Common myeloid progenitor, CD34-positive (primary cell): ENCODE measurements at regions not wholly inside any gene's neighbourhood (a gene's known extent, or its start where the extent isn't known, plus 50 kb on each side); places are given as distances from the start of the nearest gene placed in this dataset.

ENCODE experiments used
- CTCF ChIA-PET: fragments of 350-600 bp; sonication (Branson Sonifier 250); formaldehyde crosslinking; loops from one replicate; lab custom pipeline; 2021; ENCODE audit warnings: antibody characterized with exemption; lab: Charles Lee
- POLR2A ChIA-PET: fragments of 350-600 bp; sonication (Branson Sonifier 250); formaldehyde crosslinking; loops from one replicate; lab custom pipeline; 2021; ENCODE audit warnings: antibody characterized with exemption; lab: Charles Lee
- DNase-seq, 3 donors: peaks; one replicate each; pipeline versions ENCODE4 v3.0.0 to v3.0.0-alpha.2; 2013
- H3K27ac ChIP-seq, 2 experiments: 1 replicate in 1 of 2; 2 replicates in 1 of 2; pipeline ENCODE4 v1.7.0; 2013; ENCODE audit warnings: inconsistent platforms in 2 of 2, low read length in 2 of 2, mild to moderate bottlenecking in 2 of 2, low read depth in 1 of 2, moderate library complexity in 1 of 2; ENCODE audit not compliant: severe bottlenecking in 2 of 2, insufficient read depth in 1 of 2, poor library complexity in 1 of 2
- H3K27me3 ChIP-seq, 5 experiments: replicated peaks in 2 of 5; 1 replicate in 3 of 5; 2 replicates in 2 of 5; pipeline versions ENCODE4 v1.6.1 to v1.7.0; 2013; ENCODE audit warnings: low read length in 4 of 5, mild to moderate bottlenecking in 2 of 5, moderate library complexity in 2 of 5, inconsistent platforms in 1 of 5; ENCODE audit not compliant: insufficient read depth in 5 of 5, control insufficient read depth in 4 of 5
- H3K36me3 ChIP-seq, 4 experiments: 1 replicate in 2 of 4; 2 replicates in 2 of 4; pipeline versions ENCODE4 v1.6.1 to v1.7.0; 2013; ENCODE audit warnings: low read length in 3 of 4, control low read depth in 1 of 4, mild to moderate bottlenecking in 1 of 4; ENCODE audit not compliant: control insufficient read depth in 4 of 4, insufficient read depth in 4 of 4
- H3K4me1 ChIP-seq, 4 experiments: 1 replicate in 3 of 4; 2 replicates in 1 of 4; pipeline versions ENCODE4 v1.6.1 to v1.7.1; 2013; ENCODE audit warnings: low read length in 3 of 4, mild to moderate bottlenecking in 3 of 4, control low read depth in 1 of 4, inconsistent platforms in 1 of 4, moderate library complexity in 1 of 4; ENCODE audit not compliant: control insufficient read depth in 4 of 4, insufficient read depth in 4 of 4; ENCODE audit errors: control extremely low read depth in 1 of 4
- H3K4me3 ChIP-seq, 7 experiments: 1 replicate in 4 of 7; 2 replicates in 3 of 7; pipeline versions ENCODE4 v1.5.1 to v1.7.0; 2013; ENCODE audit warnings: mild to moderate bottlenecking in 7 of 7, low read length in 6 of 7, moderate library complexity in 6 of 7, inconsistent platforms in 2 of 7, low read depth in 2 of 7, control low read depth in 1 of 7; ENCODE audit not compliant: insufficient read depth in 4 of 7, control insufficient read depth in 1 of 7; ENCODE audit errors: extremely low read depth in 1 of 7
- H3K9me3 ChIP-seq, 5 experiments: 1 replicate in 4 of 5; 2 replicates in 1 of 5; pipeline versions ENCODE4 v1.6.1 to v1.7.1; 2013; ENCODE audit warnings: low read length in 4 of 5, mild to moderate bottlenecking in 2 of 5, inconsistent platforms in 1 of 5, low read depth in 1 of 5, moderate library complexity in 1 of 5; ENCODE audit not compliant: control insufficient read depth in 4 of 5, insufficient read depth in 2 of 5; ENCODE audit errors: control extremely low read depth in 1 of 5
- WGBS: methylation state at CpG from one replicate; pipeline ENCODE4 v1.1.5; 2013; ENCODE audit not compliant: insufficient coverage; 5-methylcytosine and 5-hydroxymethylcytosine counted together

DNA sequence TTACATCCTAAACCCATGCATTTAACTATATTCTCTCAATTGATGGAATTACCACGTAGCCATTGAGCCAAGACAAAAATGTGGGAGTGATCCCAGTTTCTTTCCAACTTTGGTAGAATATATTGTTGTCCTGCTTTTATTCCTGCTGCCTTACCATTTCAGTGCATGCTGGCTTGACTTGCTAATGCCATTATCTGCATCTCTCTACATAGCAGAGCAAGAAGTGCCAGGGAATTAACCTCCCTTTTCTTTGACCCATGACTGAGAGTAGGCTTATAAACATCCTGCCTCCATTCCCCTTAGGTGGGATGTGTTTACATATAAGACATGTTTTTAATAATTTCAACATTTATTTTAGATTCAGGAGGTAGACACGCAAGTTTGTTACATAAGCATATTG lies 1153.4 kb downstream of the IGSF11 start:
- H3K27me3 ChIP-seq = no peaks in the 10 kb centered on the region
- ChIA-PET CTCF (no interaction called here), POLR2A (no interaction called here)
- H3K27ac ChIP-seq = no peak overlapping the region
- H3K4me1 ChIP-seq = peaks cover 14 to 19% (median 15%) of the 10 kb centered on the region in 4 experiments
- WGBS = 91% methylated on average over 1 of the region's 2 CpGs
- no peaks in the 10 kb centered on the region for H3K36me3 ChIP-seq
- H3K4me3 ChIP-seq = no peak overlapping the region
- no peaks in the 10 kb centered on the region for H3K9me3 ChIP-seq
- no peak for DNase-seq

DNA sequence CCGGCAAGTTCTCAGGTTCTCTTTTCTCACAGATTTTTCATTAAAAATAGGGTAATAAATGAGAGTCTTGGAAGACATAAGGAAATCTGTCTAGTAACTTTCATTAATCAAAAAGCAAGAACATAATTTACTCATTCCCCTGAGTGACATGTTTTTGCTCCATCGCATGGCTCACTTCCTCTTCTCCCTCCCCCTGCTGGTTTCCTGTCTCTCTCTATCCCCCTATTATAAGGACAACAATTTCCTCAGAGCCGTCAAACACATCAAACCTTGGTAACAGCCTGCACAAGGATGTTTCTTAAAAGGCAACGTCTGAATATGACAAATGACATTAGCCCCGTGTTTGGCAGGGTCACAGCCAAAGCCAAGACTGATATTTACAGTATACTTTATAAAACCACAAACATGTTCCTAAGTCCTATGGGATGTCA lies 1149.6 kb downstream of the IGSF11 start:
- DNase-seq = peak; percentile 21 to 70 (median 68)
- Histone ChIP-seq H3K36me3 (no peaks in the 10 kb centered on the region), H3K27ac (no peak overlapping the region), H3K9me3 (no peaks in the 10 kb centered on the region), H3K4me3 (peak overlapping the region in 3 of 7 experiments; percentile 3 to 35 (median 34)), H3K4me1 (peaks cover 16 to 24% (median 21%) of the 10 kb centered on the region in 4 experiments), H3K27me3 (no peaks in the 10 kb centered on the region)
- 0% methylated on average over 4 of the region's 5 CpGs for WGBS
- ChIA-PET CTCF (no interaction called here), POLR2A (no interaction called here)

DNA sequence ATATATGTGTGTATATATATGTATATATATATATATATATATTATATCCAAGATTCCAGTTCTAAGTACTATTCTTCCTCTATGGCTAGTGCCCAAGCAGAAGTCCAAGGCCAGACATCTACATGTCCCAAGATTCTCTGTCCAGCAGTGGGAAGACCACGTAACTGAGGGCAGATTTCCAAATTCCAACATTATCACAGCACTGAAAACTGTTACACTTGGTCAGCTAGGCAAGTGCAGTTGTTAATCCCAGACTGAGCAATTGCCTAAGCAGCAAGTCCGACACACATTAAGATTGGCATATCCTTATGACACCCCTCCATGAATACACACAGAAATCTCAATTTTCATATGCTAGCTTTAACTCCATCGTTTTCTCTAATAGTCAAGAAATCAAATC lies 1148.5 kb downstream of the IGSF11 start:
- no peak overlapping the region for H3K27ac ChIP-seq
- H3K4me1 ChIP-seq = peaks cover 16 to 24% (median 21%) of the 10 kb centered on the region in 4 experiments
- H3K36me3 ChIP-seq = no peaks in the 10 kb centered on the region
- no peak for DNase-seq
- CTCF ChIA-PET = no interaction called here
- no peaks in the 10 kb centered on the region for H3K27me3 ChIP-seq
- 100% methylated on average over 1 of the region's 3 CpGs for WGBS
- H3K9me3 ChIP-seq = no peaks in the 10 kb centered on the region
- POLR2A ChIA-PET = no interaction called here
- H3K4me3 ChIP-seq = no peak overlapping the region

DNA sequence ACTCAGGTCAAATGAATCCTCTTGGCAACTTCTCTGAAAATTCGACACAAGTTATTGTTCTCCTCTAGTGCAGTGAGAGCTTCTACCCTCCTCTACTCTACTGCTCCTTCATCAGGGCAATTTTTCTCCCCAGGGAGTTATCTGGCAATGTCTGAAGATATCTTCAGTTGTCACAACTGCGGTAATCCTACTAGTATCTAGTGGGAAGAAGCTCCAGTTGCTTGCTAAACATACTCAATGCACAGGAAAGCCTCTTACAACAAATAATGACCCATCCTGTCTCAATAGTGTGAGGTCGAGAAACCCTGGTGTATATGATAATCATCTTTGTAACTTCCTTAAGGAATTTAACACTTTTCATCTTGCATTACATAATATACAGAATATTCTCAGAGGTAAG lies 1147.6 kb downstream of the IGSF11 start:
- CTCF ChIA-PET = no interaction called here

DNA sequence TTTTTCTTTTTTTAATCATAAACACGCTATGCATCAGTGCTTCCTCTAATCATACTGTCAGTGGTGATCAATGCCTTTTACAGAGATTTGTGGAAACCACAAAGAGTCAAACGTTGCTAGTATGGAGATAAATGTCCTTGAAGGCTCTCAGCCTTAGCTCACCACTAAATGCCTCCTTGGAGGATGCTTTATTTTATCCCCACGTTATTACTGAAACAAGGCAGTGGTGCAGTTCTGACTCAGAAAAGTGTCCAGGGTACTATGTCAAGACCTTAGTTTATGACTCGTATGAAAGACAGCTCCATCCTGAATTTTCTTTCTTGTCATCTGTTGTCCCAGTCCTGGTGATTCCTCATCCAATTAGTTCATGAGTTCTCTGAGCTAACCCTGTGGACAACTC lies 1146.7 kb downstream of the IGSF11 start:
- H3K9me3 ChIP-seq = no peaks in the 10 kb centered on the region
- H3K27ac ChIP-seq = no peak overlapping the region
- H3K36me3 ChIP-seq = no peaks in the 10 kb centered on the region
- CTCF ChIA-PET = no interaction called here
- WGBS = 60% methylated on average over 2 of the region's 4 CpGs
- POLR2A ChIA-PET = no interaction called here
- H3K4me3 ChIP-seq = no peak overlapping the region
- H3K27me3 ChIP-seq = no peaks in the 10 kb centered on the region
- H3K4me1 ChIP-seq = peaks cover 17 to 24% (median 21%) of the 10 kb centered on the region in 4 experiments
- peak in 1 of 3 donors; percentile 5 for DNase-seq

More for the DNA sequence above, 1147.6 kb downstream of the IGSF11 start:
- WGBS = 100% methylated on average over 1 of the region's 3 CpGs
- POLR2A ChIA-PET = no interaction called here
- Histone ChIP-seq H3K4me3 (no peak overlapping the region), H3K9me3 (no peaks in the 10 kb centered on the region), H3K27ac (no peak overlapping the region), H3K36me3 (no peaks in the 10 kb centered on the region), H3K4me1 (peaks cover 16 to 24% (median 21%) of the 10 kb centered on the region in 4 experiments), H3K27me3 (no peaks in the 10 kb centered on the region)
- no peak for DNase-seq

DNA sequence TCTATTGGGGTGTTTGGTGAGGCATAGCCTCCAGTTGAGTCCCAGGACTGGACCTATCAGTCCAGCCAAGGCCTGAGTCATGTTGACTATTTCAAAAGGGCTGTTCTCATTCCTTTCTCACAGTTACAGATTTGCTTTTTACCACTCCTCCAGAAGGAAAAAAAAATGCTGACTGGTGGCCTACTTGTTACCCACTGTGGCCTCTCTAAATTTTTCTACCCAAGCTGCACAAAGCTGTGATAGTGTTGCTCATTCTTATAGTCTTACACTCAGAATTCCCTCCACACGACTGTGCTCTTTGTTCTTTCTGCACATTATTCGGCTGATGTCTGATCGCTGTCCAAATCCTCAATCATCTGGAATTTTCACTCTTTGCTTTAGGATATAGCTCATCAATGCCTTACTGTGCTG lies 1142.2 kb downstream of the IGSF11 start:
- Histone ChIP-seq H3K27ac (no peak overlapping the region), H3K36me3 (no peaks in the 10 kb centered on the region), H3K4me1 (peaks cover 9 to 12% (median 10%) of the 10 kb centered on the region in 4 experiments), H3K9me3 (peaks cover 0 to 7% (median 0%) of the 10 kb centered on the region in 5 experiments), H3K4me3 (no peak overlapping the region), H3K27me3 (no peaks in the 10 kb centered on the region)
- 97% methylated on average over 3 of the region's 3 CpGs for WGBS
- DNase-seq = no peak
- ChIA-PET CTCF (no interaction called here), POLR2A (no interaction called here)

DNA sequence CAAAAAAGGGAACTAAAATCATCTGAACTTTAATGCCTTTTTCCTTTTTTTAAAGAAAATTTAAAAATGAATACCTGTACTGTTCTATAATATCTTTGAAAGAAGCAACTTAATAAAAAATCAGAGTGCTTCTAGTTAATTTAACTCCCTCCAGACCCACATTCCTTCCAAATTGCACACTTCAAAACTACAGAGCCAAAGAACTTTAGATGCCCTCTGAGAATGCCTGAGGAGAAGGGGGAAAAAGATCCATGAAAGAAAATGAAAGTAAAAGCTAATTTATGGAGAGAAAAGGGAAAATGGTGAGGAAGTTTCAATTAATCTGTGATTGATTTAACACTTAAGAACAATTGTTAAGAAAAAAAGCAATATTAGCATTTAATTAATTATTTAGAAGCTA lies 1141.6 kb downstream of the IGSF11 start:
- Histone ChIP-seq H3K27ac (no peak overlapping the region), H3K36me3 (no peaks in the 10 kb centered on the region), H3K4me3 (no peak overlapping the region), H3K9me3 (peaks cover 0 to 10% (median 0%) of the 10 kb centered on the region in 5 experiments), H3K27me3 (no peaks in the 10 kb centered on the region), H3K4me1 (peaks cover 9 to 12% (median 10%) of the 10 kb centered on the region in 4 experiments)
- POLR2A ChIA-PET = no interaction called here
- no peak for DNase-seq
- CTCF ChIA-PET = no interaction called here
